GF-D8 (cell line): ENCODE measurements at regions not wholly inside any gene's neighbourhood (a gene's known extent, or its start where the extent isn't known, plus 50 kb on each side); places are given as distances from the start of the nearest gene placed in this dataset.
A peak's percentile ranks its signal among the peaks of the same experiment; 100 is the strongest.

Experiments used
- DNase-seq: peaks from one replicate; lab custom pipeline; 2025; lab: John Stamatoyannopoulos, UW

DNA sequence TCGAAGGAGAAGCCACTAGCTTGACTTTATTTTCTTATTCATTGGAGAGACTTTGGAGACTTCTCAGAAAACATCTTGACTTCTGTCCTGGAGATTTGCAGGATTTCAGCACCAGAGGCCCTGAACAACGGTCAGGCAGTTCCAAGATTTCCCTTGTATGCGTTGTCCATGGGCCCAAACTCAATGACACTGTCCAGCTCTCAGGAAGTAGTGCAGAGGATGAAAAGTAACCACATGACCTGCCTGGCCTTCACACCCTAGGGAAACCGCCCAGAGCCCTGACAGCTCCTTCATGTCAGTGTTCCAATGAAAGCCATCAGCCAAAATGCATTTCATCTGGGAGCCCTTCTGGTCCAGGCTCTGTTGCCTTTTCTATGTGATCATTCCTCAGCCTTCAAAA is 214.1 kb downstream of the BLID start:
- DNase-seq, result no peak

DNA sequence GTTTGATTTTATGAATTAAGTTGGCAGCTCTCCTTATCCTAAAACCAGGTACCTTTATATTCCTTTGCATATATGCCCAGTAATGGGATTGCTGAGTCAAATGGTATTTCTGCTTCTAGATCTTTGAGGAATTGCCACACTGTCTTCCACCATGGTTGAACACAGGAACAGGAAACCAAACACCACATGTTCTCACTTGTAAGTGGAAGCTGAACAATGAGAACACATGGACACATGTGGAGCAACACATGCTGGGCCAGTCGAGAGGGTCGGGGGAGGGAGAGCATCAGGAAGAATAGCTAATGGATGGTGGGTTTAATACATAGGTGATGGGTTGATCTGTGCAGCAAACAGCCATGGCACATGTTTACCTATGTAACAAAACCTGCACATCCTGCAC is 214.6 kb downstream of the BLID start:
- peak; percentile 42 for DNase-seq

DNA sequence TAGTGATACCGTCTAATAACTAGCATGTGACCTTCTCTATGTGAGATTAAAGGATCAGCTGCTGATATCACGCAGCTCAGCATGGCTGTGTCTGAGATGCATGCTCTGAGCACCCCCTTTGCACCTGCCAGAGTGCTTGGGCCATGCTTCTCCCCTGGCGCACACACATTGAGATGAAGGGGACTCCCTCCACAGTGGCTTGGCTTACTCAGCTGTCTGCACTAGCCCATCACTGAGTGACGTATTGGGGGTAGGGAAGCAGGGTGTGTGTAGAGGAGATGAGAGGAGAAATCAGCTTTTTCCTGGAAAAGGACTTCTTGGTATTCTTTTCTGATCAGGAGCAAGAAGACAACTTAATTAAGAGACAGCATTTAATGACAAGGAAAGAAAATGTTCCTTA is 216.5 kb downstream of the BLID start:
- no peak for DNase-seq

DNA sequence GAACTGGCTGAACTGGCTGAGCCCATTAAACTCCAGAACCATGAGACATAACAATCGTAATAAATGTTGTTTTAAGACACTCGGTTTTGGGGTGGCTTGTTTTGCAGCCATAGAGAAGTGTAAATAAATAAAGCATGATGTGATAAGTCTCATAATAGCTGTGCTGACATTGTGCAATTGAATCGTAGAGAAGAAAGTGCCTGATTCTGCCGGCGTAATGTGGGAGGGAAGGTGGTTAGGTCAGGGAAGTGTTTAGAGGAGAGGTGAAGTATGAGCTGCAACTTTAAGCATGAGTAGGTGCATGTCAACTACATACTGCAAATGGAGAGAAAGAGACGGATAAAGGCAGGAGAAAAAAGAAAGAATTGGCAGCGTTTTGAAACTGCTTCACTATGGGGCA is 217.1 kb downstream of the BLID start:
- DNase-seq, result no peak

DNA sequence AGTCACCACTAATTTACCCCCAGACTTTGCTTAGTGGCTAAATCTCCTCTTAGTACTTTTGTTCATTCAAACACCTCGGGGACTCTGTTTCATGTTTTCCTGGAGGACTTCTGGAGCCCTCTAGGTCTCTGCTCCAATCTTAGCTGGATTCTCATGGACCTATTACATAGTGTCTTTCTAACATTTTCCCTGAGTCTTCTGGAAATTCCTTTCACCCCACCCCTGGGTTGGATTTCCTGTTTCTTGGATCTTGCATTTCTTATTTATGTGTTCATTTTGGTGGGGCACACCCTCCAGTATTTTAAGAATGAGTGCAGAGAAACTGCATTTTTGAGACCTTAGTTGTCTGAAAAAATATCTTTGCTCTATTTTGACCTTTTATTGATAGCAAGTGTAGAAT is 220.1 kb downstream of the BLID start:
- DNase-seq, result no peak

DNA sequence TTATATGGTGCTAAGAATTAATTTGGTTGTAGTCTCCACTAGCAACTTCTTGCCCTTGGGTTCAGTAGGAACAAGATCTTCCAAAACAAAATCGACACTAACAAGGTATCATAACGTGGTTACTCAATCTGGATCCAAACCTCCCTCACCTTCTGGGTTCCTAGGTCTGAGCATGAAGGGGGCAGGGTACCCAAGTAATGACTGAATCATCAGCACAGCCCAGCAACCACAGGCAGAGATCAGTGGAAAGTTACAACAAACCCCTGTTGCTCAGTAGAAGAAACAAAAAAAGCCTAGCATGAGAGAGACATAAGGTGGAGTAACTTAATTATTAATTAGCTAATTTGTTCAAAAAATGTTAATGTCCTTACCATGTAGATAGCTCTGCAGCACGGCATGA is 221.4 kb downstream of the BLID start:
- no peak for DNase-seq

DNA sequence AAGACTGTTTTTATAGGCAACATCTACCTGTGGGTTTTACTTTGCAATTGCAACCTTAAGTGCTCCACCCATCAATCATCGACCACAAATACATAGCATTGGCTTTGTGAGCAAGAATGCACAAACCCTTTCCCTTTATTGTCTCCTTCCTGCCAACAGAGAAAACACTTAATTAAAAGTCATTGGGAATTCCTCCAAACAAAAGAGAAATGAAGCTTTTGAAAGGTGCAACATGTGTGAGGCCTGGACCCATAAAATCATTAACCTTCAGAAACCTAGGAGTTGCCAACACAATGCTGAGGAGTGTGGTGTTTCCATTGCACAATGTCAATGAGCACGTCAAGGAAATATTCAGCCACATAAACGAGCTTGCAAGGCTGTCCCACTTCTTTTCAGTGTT is 223.2 kb downstream of the BLID start:
- no peak for DNase-seq

DNA sequence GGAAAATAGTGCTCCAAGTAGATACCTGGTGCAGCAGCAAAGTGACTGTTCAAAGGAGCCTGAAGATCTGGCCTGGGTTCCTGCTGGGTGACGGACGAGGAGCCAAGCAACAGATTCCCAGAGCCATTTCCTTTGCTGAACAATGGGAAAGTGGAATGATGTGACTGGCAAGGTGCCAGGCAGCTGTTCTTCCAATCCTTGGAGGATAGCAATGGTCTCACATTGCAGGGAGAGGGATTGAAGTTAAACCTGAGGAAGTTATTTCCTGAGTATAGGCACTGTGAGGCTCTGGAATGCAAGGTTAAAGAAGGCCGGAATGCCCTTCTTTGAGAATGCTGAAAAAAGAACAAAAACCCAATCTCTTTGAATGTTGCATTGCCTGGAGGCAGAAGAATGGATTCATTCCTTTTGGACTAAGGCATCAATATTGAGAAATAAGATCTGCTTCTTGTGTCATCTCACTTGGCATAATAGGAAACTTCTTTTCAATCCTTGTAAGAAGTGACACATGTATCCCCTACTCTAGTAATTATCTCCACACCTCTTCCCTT is 223.8 kb downstream of the BLID start:
- no peak for DNase-seq

DNA sequence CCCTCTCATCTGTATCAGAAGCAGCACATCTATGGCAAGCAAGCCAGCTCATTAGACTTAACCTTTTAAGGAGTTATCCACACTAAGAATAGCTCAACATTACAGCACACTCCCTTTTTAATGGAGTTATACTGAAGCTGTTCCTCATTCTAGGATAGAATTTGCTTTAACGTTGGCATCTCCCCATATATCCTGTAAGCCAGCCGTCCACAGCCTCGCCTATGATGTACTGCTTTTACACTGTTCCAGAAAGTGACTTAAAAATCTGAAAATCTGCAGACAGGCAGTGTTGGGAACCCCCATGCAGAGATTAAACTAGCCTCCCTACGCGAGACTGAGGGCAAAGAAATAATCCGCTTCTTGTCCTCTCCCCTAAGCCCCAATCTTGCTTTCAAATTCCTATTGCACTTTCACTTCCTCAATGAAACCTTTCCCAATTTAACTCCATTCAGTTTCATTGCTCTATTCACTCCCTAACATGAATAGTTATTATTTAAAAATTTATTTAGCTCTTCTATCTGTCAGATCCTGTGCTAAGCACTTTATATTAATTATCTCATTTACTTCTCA is 225.0 kb downstream of the BLID start:
- no peak for DNase-seq

DNA sequence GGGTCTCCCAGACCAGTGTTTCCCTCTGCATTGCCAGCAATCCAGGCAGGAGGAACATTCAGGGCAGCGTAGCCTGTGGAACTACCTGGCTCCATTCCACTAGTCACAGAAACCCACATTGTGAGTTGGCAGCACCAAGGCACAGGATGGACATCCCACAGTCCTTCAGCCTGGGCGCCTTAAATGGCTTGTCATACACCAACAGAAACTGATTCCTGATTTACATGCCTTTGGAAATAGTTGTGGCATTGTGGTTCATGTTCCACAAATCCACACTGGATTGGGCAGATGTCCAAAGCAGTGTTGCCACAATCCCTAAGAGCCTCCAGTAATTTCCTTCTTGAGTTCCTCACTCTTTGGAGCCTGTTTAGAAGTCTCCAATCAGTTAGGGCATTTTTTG is 225.6 kb downstream of the BLID start:
- DNase-seq, result no peak

DNA sequence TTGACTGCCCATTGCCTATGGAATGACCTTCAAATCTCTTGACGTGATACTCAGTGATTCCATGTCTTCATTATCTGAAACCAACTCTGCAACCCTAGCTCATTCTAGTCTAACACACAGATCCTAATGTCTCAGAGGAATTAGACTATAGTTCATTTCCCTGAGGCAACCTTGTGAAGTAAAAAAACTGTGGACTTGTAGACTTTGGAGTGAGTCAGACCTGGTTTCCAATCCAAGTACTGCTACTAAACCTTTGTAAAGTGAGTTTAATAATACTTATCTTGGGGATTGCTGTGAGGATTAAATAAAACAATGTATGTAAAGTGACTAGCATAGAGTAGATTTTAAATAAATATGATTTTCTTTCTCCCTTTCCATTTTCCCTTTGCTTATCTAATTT is 226.1 kb downstream of the BLID start:
- no peak for DNase-seq

DNA sequence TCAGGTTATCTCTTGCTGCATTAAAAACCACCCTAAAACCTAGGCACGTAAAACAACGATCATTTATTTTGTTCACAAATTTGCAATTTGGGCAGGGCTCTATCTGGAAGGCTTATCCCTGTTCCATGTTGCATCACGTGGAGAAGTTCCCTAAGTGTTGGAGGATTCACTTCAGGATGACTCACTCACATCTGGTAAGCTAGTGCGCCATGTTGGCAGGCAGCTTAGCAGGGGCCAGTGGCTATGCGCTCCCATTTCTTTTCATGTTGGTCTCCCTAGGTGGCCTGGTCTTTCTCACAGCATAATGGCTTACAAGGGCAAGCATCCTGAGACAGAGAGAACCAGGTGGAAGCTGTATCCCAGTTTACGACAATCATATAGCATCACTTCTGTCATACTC is 226.8 kb downstream of the BLID start:
- no peak for DNase-seq

DNA sequence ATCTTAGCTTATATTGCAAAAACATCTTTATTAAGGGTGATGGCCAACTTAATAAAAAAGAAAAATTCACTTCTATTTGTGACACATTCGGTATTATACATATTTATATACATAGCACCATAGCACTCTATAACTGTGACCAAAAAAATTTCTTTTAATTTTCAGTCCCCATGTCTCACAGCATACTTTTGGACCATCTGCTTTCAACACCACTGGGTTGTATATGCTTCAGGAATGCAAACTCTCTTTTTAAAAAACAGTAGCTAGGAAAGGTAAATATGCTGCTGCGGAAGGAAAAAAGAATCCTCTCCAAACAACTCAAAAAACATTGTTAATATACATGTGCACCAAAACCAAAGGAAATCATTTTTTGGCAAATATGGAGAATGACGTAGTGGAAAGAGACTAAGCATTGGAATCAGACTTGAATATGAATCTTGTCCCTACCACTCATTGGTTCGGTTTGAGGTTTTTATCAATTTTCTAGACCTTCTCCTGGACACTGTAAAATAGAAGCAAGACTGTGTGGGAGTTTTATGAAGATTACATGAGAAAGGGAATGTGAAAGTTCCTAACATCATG is 227.9 kb downstream of the BLID start:
- DNase-seq, result no peak

DNA sequence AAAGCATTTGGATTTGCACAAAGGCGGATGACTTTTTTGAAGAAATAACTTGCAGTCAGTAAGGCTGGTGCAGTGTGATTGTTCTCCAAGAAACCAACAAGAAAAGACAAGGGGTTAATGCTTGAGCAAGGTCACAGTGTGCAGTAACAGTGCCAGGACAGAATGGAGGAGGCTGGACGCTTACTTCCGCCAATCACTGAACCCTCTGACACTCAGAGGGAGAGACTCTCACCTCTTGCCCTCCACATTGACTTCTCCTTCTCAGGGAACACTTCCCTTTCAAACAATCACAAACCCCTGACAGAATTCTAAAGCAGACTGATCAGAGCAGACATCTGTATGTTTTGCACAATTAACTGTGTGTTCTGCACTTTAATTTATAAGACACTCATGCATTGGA is 228.4 kb downstream of the BLID start:
- no peak for DNase-seq

DNA sequence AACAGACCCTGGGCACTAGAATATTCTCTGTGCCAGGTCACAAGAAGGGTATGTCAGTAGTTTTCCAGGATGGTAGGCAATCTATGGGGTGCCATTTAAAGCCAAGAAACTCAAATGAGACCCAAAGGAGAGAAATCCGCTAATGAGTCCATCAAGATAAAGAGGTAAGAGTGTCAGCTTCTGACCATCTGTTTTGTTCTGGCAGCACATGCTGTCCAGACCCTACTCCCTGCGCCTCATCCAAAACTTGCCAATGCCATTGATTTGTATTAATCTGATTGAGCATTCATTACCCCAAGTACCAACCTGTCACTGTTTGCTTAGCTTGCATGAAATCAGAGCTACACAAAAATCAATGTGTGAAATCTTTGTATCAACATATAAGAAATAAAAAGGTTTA is 229.0 kb downstream of the BLID start:
- DNase-seq, result no peak

DNA sequence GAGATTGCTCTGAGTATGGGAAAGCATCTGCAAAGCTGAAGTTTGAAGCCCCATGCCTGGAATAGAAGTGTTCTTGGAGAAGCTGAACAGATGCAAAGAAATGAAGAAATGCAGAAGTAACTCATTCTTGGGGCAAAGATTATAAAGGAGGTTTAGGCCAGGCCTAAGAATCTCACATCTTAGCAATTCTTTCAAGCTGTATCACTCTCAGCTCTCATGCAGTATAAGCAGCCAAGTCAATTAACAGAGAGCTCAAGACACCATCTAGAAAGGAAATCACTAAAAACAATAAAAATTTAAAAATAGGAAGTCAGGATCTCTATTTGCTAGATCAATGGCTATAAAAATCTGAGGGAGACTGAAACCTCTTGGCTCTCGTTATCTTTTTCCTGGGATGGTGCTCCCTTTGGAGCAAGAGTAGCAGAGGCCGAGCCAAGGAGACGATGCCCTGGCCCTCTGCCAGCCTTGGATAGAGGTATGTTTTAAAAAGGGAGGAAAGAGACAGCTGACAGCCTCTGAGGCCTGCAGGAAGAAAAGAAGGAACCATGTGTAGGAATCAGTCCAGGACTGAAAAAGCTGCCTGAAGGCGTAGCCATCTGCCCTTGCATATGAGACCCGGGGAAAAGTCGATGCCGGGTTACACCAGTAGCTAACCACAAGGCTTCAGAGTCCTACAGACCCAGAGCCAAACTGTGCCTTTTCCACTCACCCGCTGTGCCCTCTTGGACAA is 229.8 kb downstream of the BLID start:
- no peak for DNase-seq

DNA sequence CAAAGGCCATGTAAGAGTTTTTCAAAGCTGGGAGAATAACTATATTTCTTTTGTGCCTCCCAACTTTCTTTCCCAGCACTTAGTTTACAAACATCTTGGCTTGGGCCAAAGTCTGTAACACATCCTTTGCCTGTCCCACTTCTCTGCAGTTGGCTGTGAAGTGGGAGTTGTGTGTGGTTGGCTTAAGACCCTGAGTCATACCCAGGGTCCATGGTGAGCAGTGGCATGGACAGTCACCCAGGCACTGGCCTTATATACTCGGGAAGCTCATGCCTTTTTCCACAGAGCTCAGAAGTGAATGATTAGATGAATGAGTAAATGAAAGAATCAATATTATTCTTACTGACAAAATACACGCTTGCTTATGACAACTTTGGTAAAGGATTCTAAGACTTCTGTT is 231.4 kb downstream of the BLID start:
- no peak for DNase-seq

DNA sequence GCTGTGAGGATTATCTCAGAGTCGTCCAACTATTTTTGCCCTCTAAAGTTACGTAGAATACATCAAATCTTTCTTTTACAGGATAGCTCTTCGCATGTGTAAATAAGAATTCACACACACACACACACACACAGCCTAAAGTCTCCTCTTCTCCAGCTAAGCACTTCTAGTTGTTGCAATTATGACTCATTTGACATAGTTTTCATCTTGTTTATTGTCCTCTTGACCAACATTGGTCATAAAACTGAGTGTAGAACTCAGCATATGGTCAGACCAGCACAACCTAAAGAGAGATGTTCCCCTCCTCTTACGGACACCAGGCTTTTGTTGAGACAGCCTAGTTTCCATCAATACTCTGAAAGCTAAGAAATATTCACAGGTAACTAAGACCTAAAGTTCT is 234.2 kb downstream of the BLID start:
- DNase-seq, result no peak

DNA sequence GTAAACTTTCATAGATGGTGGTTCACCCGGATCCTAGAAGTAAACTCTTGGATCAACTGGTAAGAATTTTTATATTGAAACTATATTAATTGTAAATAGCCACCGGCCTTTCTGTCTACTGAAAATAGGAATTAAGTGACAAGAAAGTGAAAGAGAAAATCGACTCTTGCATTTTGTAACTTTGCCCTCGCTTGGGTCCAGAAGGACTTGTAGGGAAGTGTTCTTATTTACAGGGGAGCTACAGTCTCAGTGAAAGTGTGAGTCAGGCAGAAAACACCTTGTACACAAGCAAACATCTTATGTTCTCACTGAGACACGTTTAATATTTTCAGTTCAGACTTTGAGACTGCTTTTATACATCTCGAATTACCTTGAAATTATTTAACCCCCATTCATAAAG is 238.9 kb downstream of the BLID start:
- no peak for DNase-seq

DNA sequence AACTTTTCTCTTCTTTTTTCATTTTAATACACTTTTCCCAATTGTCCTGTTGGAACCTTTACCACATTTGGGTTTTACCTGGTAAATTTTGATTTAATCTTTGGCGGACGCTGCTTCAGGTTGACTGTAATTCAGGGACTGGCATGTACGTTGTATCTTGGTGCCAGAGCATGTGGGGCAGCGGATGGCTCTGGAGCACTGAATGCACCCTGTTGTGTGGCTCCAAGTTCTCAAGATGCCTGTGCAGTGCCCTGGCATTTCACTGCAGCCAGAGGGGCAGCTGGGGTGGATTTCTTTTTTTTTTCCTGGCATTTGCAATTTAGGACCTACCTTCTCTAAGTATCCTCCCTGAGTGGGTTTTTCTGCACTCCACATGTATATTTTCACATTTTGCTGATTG is 242.2 kb downstream of the BLID start:
- DNase-seq, result no peak

DNA sequence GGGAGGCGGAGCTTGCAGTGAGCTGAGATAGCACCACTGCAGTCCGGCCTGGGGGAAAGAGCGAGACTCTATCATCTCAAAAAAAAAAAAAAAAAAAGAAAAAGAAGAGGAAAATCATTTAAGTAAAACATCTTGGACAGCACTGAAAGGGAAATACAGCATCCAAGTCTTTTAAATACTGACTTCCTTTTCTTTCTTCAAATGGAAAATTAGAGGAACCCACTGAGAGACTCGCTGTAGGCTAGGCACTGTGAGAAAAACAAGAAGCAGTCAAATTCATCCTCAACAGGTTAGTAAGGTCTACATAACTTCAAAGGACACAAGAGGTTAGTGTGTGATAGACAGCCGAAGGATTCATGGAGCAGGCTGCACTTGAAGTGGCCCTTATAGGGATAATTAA is 243.7 kb downstream of the BLID start:
- DNase-seq, result no peak

DNA sequence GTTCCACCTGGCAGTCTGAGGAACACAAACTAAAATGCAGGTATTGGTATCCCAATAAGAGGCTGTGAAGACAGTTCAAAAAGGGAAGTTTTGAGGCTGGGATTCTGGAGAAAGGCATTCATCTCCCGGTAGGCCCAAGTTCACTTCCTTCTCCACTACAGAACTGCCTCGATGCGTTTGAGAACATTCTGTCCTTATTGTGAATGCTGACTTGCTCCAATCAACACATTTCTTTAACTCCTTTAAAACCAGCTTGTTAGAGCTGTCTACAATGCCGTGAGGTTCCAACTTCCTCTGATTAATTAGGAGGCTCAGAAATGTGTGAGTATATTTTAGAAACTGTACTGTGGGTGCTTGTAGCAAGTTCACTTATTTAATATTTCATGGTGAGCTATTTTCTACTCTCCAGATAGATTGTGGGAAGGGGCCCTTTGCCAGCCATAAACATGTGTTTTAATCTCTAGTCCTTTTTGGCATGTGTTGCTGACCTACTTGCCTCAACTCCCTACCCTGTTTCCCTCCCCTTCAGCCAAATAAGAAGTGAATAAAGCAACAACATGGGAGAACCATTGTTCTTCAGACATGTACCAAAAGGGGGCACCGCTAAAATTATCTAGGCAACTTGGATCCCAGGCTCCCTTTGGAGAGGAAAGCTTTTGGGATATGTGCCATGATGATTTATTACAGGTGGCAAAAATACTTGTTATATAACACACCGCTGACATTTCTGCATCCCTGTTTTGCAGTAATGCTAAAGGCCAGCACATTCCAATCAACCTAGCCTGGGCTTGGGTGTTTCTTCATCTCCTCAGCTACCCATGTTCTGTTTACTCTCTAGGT is 245.6 kb downstream of the BLID start:
- DNase-seq, result no peak

DNA sequence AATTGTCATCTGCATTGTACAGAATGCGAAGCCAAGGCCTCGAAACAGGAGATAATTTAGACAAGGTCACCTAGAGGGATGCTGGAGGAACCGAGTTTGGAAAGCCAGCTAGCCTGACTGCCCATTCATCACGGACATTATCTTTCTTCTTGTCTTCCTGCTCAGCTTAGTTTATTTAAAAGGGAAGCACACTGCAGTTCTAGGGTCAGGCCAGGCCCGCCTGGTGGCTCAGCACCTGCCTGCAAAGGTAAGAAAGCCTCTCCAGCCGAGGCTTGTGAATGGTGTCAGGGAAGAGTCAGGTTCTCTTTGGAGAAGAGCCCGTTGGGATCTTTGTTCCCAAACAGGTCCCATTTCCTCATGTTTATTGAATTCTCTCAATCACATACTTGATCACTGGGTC is 246.5 kb downstream of the BLID start:
- no peak for DNase-seq
